GM12878 (cell line): ENCODE measurements at regions not wholly inside any gene's neighbourhood (a gene's known extent, or its start where the extent isn't known, plus 50 kb on each side); places are given as distances from the start of the nearest gene placed in this dataset.

ENCODE experiments used
- ATAC-seq: fragments of 200-7000 bp; cut with Tn5 transposase; 3 replicates; pipeline ENCODE4 v1.9.1; 2020; ENCODE audit warnings: mild to moderate bottlenecking, moderate library complexity
- BruUV-seq: library from RNA; stranded (reverse); fragments of 400-500 nt; replicated peaks from 2 replicates; lab custom pipeline; 2021; lab: Mats Ljungman, UMichigan
- CTCF ChIA-PET: fragments of 300-600 bp; sonication (Branson Sonifier 250); formaldehyde crosslinking; extraction: SDS; loops from one replicate; lab custom pipeline; 2021; ENCODE audit warnings: inconsistent platforms; lab: Yijun Ruan, JAX
- POLR2A ChIA-PET: fragments of 350-600 bp; formaldehyde crosslinking; extraction: SDS; loops from one replicate; lab custom pipeline; 2021; ENCODE audit warnings: inconsistent platforms; lab: Charles Lee
- RAD21 ChIA-PET: fragments of 300-600 bp; sonication (Branson Sonifier 250); formaldehyde crosslinking; loops from one replicate; lab custom pipeline; 2023; ENCODE audit warnings: antibody characterized with exemption; ENCODE audit not compliant: unreplicated experiment; lab: Charles Lee
- SMC1A ChIA-PET: fragments of 300-600 bp; sonication (Branson Sonifier 250); formaldehyde crosslinking; loops from one replicate; lab custom pipeline; 2023; ENCODE audit not compliant: unreplicated experiment, uncharacterized antibody; lab: Charles Lee
- DNase-seq: peaks from one replicate; pipeline ENCODE4 v3.0.0-alpha.2; 2011; ENCODE audit warnings: low read depth, low spot score
- FAIRE-seq: peaks from 3 replicates; lab custom pipeline; 2011; peaks lifted over from hg19 to GRCh38; lab: Jason Lieb, UNC
- H2AFZ ChIP-seq: 2 replicates; pipeline ENCODE4 v1.6.0; 2011; ENCODE audit warnings: low read depth, low read length, control low read depth; ENCODE audit not compliant: control insufficient read depth
- H3K27ac ChIP-seq: 2 replicates; pipeline ENCODE4 v1.5.1; 2011; ENCODE audit warnings: control low read depth; ENCODE audit not compliant: control insufficient read depth, insufficient read depth
- H3K27me3 ChIP-seq, 2 experiments: replicated peaks in 1 of 2; 2 replicates each; pipeline versions ENCODE4 v1.6.0 to v1.6.1; 2011; ENCODE audit warnings: low read length in 1 of 2; ENCODE audit not compliant: control insufficient read depth in 2 of 2, insufficient read depth in 2 of 2
- H3K36me3 ChIP-seq, 2 experiments: 2 replicates each; pipeline ENCODE4 v1.5.1; 2011; ENCODE audit warnings: low read length in 1 of 2; ENCODE audit not compliant: control insufficient read depth in 2 of 2, insufficient read depth in 2 of 2
- H3K4me1 ChIP-seq: 2 replicates; pipeline ENCODE4 v1.6.1; 2011; ENCODE audit warnings: mild to moderate bottlenecking, low read length, moderate library complexity, mixed read lengths; ENCODE audit not compliant: control insufficient read depth, insufficient read depth
- H3K4me2 ChIP-seq: 2 replicates; pipeline ENCODE4 v1.6.0; 2011; ENCODE audit warnings: control low read depth; ENCODE audit not compliant: control insufficient read depth, insufficient read depth
- H3K4me3 ChIP-seq: fragments of 200-600 bp; sonication (generic); 2 replicates; pipeline ENCODE4 v1.5.1; 2016
- H3K79me2 ChIP-seq: 2 replicates; pipeline ENCODE4 v1.6.0; 2011; ENCODE audit warnings: low read length; ENCODE audit not compliant: control insufficient read depth, insufficient read depth
- H3K9ac ChIP-seq: 2 replicates; pipeline ENCODE4 v1.8.0; 2011; ENCODE audit warnings: low read length, control low read depth, mixed read lengths; ENCODE audit not compliant: control insufficient read depth, insufficient read depth
- H3K9me3 ChIP-seq: replicated peaks from 3 replicates; pipeline ENCODE4 v1.5.1; 2011; ENCODE audit warnings: mild to moderate bottlenecking, low read length; ENCODE audit not compliant: control insufficient read depth, insufficient read depth
- H4K20me1 ChIP-seq: 2 replicates; pipeline ENCODE4 v1.6.0; 2011; ENCODE audit not compliant: control insufficient read depth, insufficient read depth
- BACH1 ChIP-seq: fragments of 450-650 bp; IDR thresholded peaks from 2 replicates; pipeline ENCODE4 v1.6.1; 2017; ENCODE audit warnings: mild to moderate bottlenecking, borderline replicate concordance
- EGR1 ChIP-seq, 2 experiments: IDR thresholded peaks; 1 replicate in 1 of 2; 2 replicates in 1 of 2; pipeline ENCODE4 v1.6.1; 2011 to 2012; ENCODE audit warnings: low read depth in 2 of 2, low read length in 2 of 2, borderline replicate concordance in 1 of 2, mild to moderate bottlenecking in 1 of 2, moderate library complexity in 1 of 2
- NBN ChIP-seq: fragments of 450-650 bp; IDR thresholded peaks from 2 replicates; pipeline ENCODE4 v1.6.1; 2016
- NFXL1 ChIP-seq: fragments of 450-650 bp; IDR thresholded peaks from 2 replicates; pipeline ENCODE4 v1.6.1; 2017; ENCODE audit warnings: antibody characterized with exemption, mild to moderate bottlenecking, borderline replicate concordance
- NR2C2 ChIP-seq: IDR thresholded peaks from 2 replicates; pipeline ENCODE4 v1.6.1; 2011; ENCODE audit warnings: borderline replicate concordance, low read depth; ENCODE audit not compliant: control insufficient read depth, insufficient read length
- PKNOX1 ChIP-seq: fragments of 450-650 bp; IDR thresholded peaks from 2 replicates; pipeline ENCODE4 v1.6.1; 2016; ENCODE audit warnings: mild to moderate bottlenecking
- RELA ChIP-seq: fragments of 450-650 bp; IDR thresholded peaks from 2 replicates; pipeline ENCODE4 v1.8.0; 2014; ENCODE audit warnings: borderline replicate concordance; ENCODE audit not compliant: partially characterized antibody
- STAT3 ChIP-seq: IDR thresholded peaks from 2 replicates; pipeline ENCODE4 v1.6.1; 2011; ENCODE audit warnings: low read depth, low read length, improper control_type of control experiment
- ZNF24 ChIP-seq: fragments of 450-650 bp; IDR thresholded peaks from 2 replicates; pipeline ENCODE4 v1.6.1; 2017; ENCODE audit warnings: antibody characterized with exemption, mild to moderate bottlenecking
- ZNF687 ChIP-seq: fragments of 450-650 bp; IDR thresholded peaks from 2 replicates; pipeline ENCODE4 v1.6.1; 2017; ENCODE audit warnings: mild to moderate bottlenecking, moderate library complexity
- in situ Hi-C: fragments of 300-500 bp; cut with MboI; formaldehyde crosslinking; loops from 9 replicates; pipeline ENCODE4 v1.14.3; 2018; ENCODE audit warnings: mixed read lengths
- intact Hi-C: fragments of 100-400 bp; cut with micrococcal nuclease; formaldehyde crosslinking; loops from one replicate; pipeline ENCODE4 v1.14.2; 2022; ENCODE audit not compliant: unreplicated experiment
- TF ChIP-seq, protein P1 (sequence below): fragments of 150-350 bp; IDR thresholded peaks from 2 replicates; pipeline ENCODE4 v1.6.1; 2016; ENCODE audit warnings: low read depth, low read length
- TF ChIP-seq, protein P2 (sequence below): IDR thresholded peaks from 2 replicates; pipeline ENCODE4 v1.6.1; 2012; ENCODE audit warnings: improper control_type of control experiment, low read depth, low read length; ENCODE audit not compliant: insufficient replicate concordance

GRCh38 chr18:68219872-68220271, 495.0 kb downstream of the TMX3 start:
- no peaks in the 10 kb centered on the region for H4K20me1 ChIP-seq
- CTCF ChIA-PET: no interaction called here
- no peaks in the 10 kb centered on the region for H3K79me2 ChIP-seq
- H3K9me3 ChIP-seq: no peaks in the 10 kb centered on the region
- no peak overlapping the region for H3K27ac ChIP-seq
- H3K9ac ChIP-seq: no peak overlapping the region
- intact Hi-C loops (no loop called here), in situ Hi-C loops (no loop called here)
- no peaks in the 10 kb centered on the region for H3K4me1 ChIP-seq
- BruUV-seq: no TSS peak
- RAD21 ChIA-PET: no interaction called here
- no peak for FAIRE-seq
- no peaks in the 10 kb centered on the region for H3K36me3 ChIP-seq
- DNase-seq: no peak
- SMC1A ChIA-PET: no interaction called here
- no peak for ATAC-seq
- POLR2A ChIA-PET: no interaction called here
- no peak overlapping the region for H3K4me3 ChIP-seq
- H2AFZ ChIP-seq: no peak overlapping the region
- H3K4me2 ChIP-seq: no peak overlapping the region
- H3K27me3 ChIP-seq: no peaks in the 10 kb centered on the region
- TF ChIP-seq, protein P1, sequence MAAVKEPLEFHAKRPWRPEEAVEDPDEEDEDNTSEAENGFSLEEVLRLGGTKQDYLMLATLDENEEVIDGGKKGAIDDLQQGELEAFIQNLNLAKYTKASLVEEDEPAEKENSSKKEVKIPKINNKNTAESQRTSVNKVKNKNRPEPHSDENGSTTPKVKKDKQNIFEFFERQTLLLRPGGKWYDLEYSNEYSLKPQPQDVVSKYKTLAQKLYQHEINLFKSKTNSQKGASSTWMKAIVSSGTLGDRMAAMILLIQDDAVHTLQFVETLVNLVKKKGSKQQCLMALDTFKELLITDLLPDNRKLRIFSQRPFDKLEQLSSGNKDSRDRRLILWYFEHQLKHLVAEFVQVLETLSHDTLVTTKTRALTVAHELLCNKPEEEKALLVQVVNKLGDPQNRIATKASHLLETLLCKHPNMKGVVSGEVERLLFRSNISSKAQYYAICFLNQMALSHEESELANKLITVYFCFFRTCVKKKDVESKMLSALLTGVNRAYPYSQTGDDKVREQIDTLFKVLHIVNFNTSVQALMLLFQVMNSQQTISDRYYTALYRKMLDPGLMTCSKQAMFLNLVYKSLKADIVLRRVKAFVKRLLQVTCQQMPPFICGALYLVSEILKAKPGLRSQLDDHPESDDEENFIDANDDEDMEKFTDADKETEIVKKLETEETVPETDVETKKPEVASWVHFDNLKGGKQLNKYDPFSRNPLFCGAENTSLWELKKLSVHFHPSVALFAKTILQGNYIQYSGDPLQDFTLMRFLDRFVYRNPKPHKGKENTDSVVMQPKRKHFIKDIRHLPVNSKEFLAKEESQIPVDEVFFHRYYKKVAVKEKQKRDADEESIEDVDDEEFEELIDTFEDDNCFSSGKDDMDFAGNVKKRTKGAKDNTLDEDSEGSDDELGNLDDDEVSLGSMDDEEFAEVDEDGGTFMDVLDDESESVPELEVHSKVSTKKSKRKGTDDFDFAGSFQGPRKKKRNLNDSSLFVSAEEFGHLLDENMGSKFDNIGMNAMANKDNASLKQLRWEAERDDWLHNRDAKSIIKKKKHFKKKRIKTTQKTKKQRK: no peak
- no peak for TF ChIP-seq PKNOX1
- TF ChIP-seq NBN: no peak
- no peak for TF ChIP-seq STAT3
- no peak for TF ChIP-seq NR2C2
- TF ChIP-seq ZNF24: no peak
- no peak for TF ChIP-seq EGR1 (IDR thresholded peaks at IDR 0.05; ENCODE audit: borderline replicate concordance in 1 of 2, low read depth in 2 of 2, low read length in 2 of 2)
- no peak for TF ChIP-seq RELA
- TF ChIP-seq ZNF687: no peak
- TF ChIP-seq, protein P2, sequence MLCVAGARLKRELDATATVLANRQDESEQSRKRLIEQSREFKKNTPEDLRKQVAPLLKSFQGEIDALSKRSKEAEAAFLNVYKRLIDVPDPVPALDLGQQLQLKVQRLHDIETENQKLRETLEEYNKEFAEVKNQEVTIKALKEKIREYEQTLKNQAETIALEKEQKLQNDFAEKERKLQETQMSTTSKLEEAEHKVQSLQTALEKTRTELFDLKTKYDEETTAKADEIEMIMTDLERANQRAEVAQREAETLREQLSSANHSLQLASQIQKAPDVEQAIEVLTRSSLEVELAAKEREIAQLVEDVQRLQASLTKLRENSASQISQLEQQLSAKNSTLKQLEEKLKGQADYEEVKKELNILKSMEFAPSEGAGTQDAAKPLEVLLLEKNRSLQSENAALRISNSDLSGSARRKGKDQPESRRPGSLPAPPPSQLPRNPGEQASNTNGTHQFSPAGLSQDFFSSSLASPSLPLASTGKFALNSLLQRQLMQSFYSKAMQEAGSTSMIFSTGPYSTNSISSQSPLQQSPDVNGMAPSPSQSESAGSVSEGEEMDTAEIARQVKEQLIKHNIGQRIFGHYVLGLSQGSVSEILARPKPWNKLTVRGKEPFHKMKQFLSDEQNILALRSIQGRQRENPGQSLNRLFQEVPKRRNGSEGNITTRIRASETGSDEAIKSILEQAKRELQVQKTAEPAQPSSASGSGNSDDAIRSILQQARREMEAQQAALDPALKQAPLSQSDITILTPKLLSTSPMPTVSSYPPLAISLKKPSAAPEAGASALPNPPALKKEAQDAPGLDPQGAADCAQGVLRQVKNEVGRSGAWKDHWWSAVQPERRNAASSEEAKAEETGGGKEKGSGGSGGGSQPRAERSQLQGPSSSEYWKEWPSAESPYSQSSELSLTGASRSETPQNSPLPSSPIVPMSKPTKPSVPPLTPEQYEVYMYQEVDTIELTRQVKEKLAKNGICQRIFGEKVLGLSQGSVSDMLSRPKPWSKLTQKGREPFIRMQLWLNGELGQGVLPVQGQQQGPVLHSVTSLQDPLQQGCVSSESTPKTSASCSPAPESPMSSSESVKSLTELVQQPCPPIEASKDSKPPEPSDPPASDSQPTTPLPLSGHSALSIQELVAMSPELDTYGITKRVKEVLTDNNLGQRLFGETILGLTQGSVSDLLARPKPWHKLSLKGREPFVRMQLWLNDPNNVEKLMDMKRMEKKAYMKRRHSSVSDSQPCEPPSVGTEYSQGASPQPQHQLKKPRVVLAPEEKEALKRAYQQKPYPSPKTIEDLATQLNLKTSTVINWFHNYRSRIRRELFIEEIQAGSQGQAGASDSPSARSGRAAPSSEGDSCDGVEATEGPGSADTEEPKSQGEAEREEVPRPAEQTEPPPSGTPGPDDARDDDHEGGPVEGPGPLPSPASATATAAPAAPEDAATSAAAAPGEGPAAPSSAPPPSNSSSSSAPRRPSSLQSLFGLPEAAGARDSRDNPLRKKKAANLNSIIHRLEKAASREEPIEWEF: no peak
- TF ChIP-seq BACH1: no peak
- no peak for TF ChIP-seq NFXL1
